ENCODE measurements at regions not wholly inside any gene's neighbourhood (a gene's known extent, or its start where the extent isn't known, plus 50 kb on each side); places are given as distances from the start of the nearest gene placed in this dataset.

DNA sequence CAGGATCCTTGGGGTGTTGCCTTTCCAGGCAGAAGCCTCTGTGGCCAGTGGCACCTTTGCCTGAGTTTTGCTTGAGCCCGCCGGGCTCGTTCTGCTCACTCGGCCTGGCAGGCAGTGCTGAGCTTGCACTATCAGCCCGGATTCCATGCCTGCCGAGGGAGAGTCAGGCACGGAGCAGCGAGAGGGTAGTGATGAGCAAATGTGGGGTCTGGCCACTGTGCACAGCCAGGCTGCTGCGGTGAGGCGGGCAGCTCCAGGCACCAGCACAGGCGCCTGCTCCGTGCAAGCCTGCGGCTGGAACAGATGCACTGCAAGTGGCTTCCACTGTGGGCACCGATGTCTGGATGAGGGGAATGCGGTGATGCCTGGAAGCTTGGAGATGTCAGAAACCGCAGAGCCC lies 619.2 kb downstream of the RAPGEF2 start:
- Histone ChIP-seq H3K4me3 (ENCODE audit: low read length) (no peak overlapping the region), H3K9me3 (replicated peaks; ENCODE audit: low read length) (no peaks in the 10 kb centered on the region), H3K36me3 (ENCODE audit: insufficient read depth, low read length) (no peaks in the 10 kb centered on the region), H3K4me2 (ENCODE audit: low read length) (no peak overlapping the region), H3K9ac (ENCODE audit: low read depth, low read length) (no peak overlapping the region), H3K27me3 (ENCODE audit: control insufficient read depth, insufficient read depth, low read length) (no peaks in the 10 kb centered on the region), H3K4me1 (ENCODE audit: control insufficient read depth, insufficient read depth, low read length) (no peaks in the 10 kb centered on the region)

DNA sequence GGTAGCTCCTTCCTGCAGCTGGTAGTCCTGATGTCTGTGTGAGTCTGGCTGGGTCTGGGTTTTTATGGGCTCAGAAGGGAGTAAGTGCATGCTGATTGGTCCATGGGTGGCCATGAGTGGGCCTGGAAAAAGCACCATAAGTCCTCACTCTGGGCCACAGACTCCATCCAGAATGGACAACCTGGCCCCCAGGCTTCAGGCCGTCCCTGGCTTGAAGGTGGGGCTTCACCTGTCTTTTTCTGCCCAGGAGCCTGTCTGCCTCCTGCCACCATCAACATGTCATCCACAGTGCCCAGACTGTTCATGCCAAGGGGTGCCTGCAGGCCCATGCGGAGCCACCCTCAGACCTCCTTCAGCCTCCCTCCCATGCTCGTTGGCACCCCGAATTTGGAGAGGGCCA lies 620.0 kb downstream of the RAPGEF2 start:
- H3K9me3 ChIP-seq (replicated peaks; ENCODE audit: low read length): no peaks in the 10 kb centered on the region
- H3K27me3 ChIP-seq (ENCODE audit: control insufficient read depth, insufficient read depth, low read length): no peaks in the 10 kb centered on the region
- no peak overlapping the region for H3K4me3 ChIP-seq (ENCODE audit: low read length)
- no peaks in the 10 kb centered on the region for H3K36me3 ChIP-seq (ENCODE audit: insufficient read depth, low read length)
- no peaks in the 10 kb centered on the region for H3K4me1 ChIP-seq (ENCODE audit: control insufficient read depth, insufficient read depth, low read length)
- H3K9ac ChIP-seq (ENCODE audit: low read depth, low read length): no peak overlapping the region
- H3K4me2 ChIP-seq (ENCODE audit: low read length): no peak overlapping the region

- no peak overlapping the region for H3K9ac ChIP-seq (ENCODE audit: low read depth, low read length)
- H3K4me2 ChIP-seq (ENCODE audit: low read length): no peak overlapping the region
- no peaks in the 10 kb centered on the region for H3K36me3 ChIP-seq (ENCODE audit: insufficient read depth, low read length)
- no peaks in the 10 kb centered on the region for H3K4me1 ChIP-seq (ENCODE audit: control insufficient read depth, insufficient read depth, low read length)
- H3K9me3 ChIP-seq (replicated peaks; ENCODE audit: low read length): no peaks in the 10 kb centered on the region
- H3K27me3 ChIP-seq (ENCODE audit: control insufficient read depth, insufficient read depth, low read length): no peaks in the 10 kb centered on the region
- no peak overlapping the region for H3K4me3 ChIP-seq (ENCODE audit: low read length)
Measured at GRCh38 chr4:159723341-159724048, 620.6 kb downstream of the RAPGEF2 start.

DNA sequence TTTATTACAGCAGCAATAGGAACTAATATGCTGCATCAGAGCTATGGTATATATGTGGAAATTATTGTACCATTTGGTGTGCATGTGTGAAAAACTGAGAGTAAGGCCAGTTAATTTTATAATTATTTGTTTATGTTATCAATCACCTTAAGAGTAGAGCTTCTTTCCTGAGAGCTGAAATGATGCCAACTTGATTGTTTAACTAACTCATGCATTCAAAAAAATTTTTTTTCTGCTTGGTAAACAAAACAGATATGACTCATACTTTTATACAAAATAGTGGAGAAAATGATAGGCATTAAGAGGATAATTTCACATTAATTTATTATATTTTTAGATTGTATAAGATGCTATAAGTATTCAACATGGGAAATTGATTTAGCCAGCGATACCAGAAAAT lies 622.7 kb downstream of the RAPGEF2 start:
- Histone ChIP-seq H3K4me2 (ENCODE audit: low read length) (no peak overlapping the region), H3K9ac (ENCODE audit: low read depth, low read length) (no peak overlapping the region), H3K4me3 (ENCODE audit: low read length) (no peak overlapping the region), H3K36me3 (ENCODE audit: insufficient read depth, low read length) (no peaks in the 10 kb centered on the region), H3K27me3 (ENCODE audit: control insufficient read depth, insufficient read depth, low read length) (no peaks in the 10 kb centered on the region), H3K4me1 (ENCODE audit: control insufficient read depth, insufficient read depth, low read length) (no peaks in the 10 kb centered on the region), H3K9me3 (replicated peaks; ENCODE audit: low read length) (no peaks in the 10 kb centered on the region)

DNA sequence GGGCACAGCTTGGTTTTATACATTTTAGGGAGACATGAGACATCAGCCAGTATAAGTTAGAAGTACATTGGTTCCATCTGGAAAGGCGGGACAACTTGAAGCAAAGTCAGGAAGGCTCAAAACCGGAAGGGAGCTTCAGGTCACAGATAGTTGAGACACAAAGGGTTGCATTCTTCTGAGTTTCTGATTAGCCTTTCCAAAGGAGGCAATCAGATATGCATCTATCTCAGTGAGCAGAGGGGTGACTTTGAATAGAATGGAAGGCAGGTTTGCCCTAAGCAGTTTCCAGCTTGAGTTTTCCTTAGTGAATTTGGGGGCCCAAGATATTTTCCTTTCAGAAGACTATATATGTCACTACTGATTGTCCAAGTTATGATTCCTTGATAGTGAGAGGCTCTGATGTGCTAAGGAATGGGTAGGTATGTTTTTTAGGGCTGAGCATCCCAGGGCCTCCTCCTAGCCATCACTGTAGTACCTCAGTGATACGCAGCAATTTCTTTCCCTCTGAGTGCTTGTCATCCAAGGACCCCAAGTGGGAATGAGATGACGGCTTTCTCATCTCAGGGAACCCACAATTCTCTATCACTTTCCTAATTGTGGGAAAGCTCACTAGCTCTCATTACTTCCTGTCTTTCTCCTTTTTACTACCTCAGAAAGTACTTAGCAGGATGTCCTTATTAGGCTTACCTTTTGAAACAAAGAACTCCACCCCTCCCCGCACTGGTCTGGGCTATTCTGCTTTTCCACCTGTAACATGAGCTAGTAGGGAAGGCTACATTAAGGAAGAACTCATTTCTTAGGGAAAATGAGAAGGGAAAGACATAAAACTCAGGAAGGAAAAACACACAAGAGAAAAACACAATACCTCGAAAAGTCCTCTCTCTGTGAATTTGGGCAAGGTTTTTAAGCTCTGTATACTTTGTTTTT lies 632.7 kb downstream of the RAPGEF2 start:
- Histone ChIP-seq H3K4me1 (ENCODE audit: control insufficient read depth, insufficient read depth, low read length) (no peaks in the 10 kb centered on the region), H3K36me3 (ENCODE audit: insufficient read depth, low read length) (no peaks in the 10 kb centered on the region), H3K9ac (ENCODE audit: low read depth, low read length) (no peak overlapping the region), H3K4me2 (ENCODE audit: low read length) (no peak overlapping the region), H3K9me3 (replicated peaks; ENCODE audit: low read length) (no peaks in the 10 kb centered on the region), H3K27me3 (ENCODE audit: control insufficient read depth, insufficient read depth, low read length) (no peaks in the 10 kb centered on the region), H3K4me3 (ENCODE audit: low read length) (no peak overlapping the region)

- H3K4me3 ChIP-seq (ENCODE audit: low read length): no peak overlapping the region
- H3K4me1 ChIP-seq (ENCODE audit: control insufficient read depth, insufficient read depth, low read length): no peaks in the 10 kb centered on the region
- no peaks in the 10 kb centered on the region for H3K27me3 ChIP-seq (ENCODE audit: control insufficient read depth, insufficient read depth, low read length)
- H3K4me2 ChIP-seq (ENCODE audit: low read length): no peak overlapping the region
- H3K9ac ChIP-seq (ENCODE audit: low read depth, low read length): no peak overlapping the region
- no peaks in the 10 kb centered on the region for H3K9me3 ChIP-seq (replicated peaks; ENCODE audit: low read length)
- no peaks in the 10 kb centered on the region for H3K36me3 ChIP-seq (ENCODE audit: insufficient read depth, low read length)
Measured at GRCh38 chr4:159736411-159736810, 633.5 kb downstream of the RAPGEF2 start.

- H3K4me3 ChIP-seq (ENCODE audit: low read length): no peak overlapping the region
- H3K4me1 ChIP-seq (ENCODE audit: control insufficient read depth, insufficient read depth, low read length): no peaks in the 10 kb centered on the region
- no peaks in the 10 kb centered on the region for H3K27me3 ChIP-seq (ENCODE audit: control insufficient read depth, insufficient read depth, low read length)
- H3K36me3 ChIP-seq (ENCODE audit: insufficient read depth, low read length): no peaks in the 10 kb centered on the region
- no peaks in the 10 kb centered on the region for H3K9me3 ChIP-seq (replicated peaks; ENCODE audit: low read length)
- no peak overlapping the region for H3K4me2 ChIP-seq (ENCODE audit: low read length)
- no peak overlapping the region for H3K9ac ChIP-seq (ENCODE audit: low read depth, low read length)
Measured at GRCh38 chr4:159743971-159744370, 641.1 kb downstream of the RAPGEF2 start.

DNA sequence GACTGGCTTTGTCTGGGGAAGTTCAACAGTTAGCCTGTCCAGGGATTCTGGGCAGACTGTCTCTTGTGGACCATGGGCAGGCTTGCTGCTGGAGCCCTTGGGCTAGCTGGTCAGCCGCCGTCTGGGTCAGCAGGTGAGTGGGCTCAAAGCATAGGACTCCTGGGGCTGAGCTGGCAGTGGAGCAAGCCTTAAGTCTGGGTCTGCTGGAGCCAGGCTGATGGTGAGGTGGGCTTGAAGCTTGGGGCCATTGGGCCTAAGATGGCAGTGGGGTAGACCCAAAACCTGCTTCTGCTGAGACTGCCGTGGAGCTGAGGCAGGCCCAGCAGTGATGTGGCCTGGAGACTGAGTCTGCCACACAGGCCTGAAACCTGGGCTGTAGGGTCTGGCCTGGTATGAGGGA lies 645.1 kb downstream of the RAPGEF2 start:
- H3K4me3 ChIP-seq (ENCODE audit: low read length): no peak overlapping the region
- H3K27me3 ChIP-seq (ENCODE audit: control insufficient read depth, insufficient read depth, low read length): no peaks in the 10 kb centered on the region
- no peak overlapping the region for H3K9ac ChIP-seq (ENCODE audit: low read depth, low read length)
- H3K4me2 ChIP-seq (ENCODE audit: low read length): no peak overlapping the region
- no peaks in the 10 kb centered on the region for H3K36me3 ChIP-seq (ENCODE audit: insufficient read depth, low read length)
- H3K4me1 ChIP-seq (ENCODE audit: control insufficient read depth, insufficient read depth, low read length): no peaks in the 10 kb centered on the region
- H3K9me3 ChIP-seq (replicated peaks; ENCODE audit: low read length): no peaks in the 10 kb centered on the region

DNA sequence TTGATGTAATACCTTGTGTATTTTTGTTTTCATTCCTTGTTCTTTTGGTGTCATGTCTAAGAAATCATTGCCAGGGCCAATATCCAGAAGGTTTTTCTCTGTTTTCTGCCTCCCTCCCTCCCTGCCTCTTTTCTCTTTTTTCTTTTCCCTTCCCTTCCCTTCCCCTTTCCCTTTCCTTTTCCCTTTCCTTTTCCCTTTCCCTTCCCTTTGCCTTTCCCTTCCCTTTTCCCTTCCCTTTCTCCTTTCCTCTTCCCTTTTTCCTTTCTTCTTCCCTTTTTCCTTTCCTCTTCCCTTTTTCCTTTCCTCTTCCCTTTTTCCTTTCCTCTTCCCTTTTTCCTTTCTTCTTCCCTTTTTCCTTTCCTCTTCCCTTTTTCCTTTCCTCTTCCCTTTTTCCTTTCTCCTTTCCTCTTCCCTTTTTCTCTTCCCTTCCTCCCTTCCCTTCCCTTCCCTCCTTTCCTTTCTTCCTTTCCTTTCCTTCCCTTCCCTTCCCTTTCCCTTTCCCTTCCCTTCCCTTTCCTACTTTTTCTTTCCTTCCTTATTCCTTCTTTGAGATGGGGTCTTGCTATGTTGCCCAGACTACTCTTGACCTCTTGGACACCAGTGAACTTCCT lies 646.1 kb downstream of the RAPGEF2 start:
- no peak overlapping the region for H3K9ac ChIP-seq (ENCODE audit: low read depth, low read length)
- H3K36me3 ChIP-seq (ENCODE audit: insufficient read depth, low read length): no peaks in the 10 kb centered on the region
- no peaks in the 10 kb centered on the region for H3K4me1 ChIP-seq (ENCODE audit: control insufficient read depth, insufficient read depth, low read length)
- no peak overlapping the region for H3K4me2 ChIP-seq (ENCODE audit: low read length)
- H3K9me3 ChIP-seq (replicated peaks; ENCODE audit: low read length): no peaks in the 10 kb centered on the region
- no peaks in the 10 kb centered on the region for H3K27me3 ChIP-seq (ENCODE audit: control insufficient read depth, insufficient read depth, low read length)
- no peak overlapping the region for H3K4me3 ChIP-seq (ENCODE audit: low read length)

- H3K4me3 ChIP-seq (ENCODE audit: low read length): no peak overlapping the region
- no peaks in the 10 kb centered on the region for H3K4me1 ChIP-seq (ENCODE audit: control insufficient read depth, insufficient read depth, low read length)
- H3K9ac ChIP-seq (ENCODE audit: low read depth, low read length): no peak overlapping the region
- no peak overlapping the region for H3K4me2 ChIP-seq (ENCODE audit: low read length)
- no peaks in the 10 kb centered on the region for H3K36me3 ChIP-seq (ENCODE audit: insufficient read depth, low read length)
- H3K9me3 ChIP-seq (replicated peaks; ENCODE audit: low read length): no peaks in the 10 kb centered on the region
- H3K27me3 ChIP-seq (ENCODE audit: control insufficient read depth, insufficient read depth, low read length): no peaks in the 10 kb centered on the region
Measured at GRCh38 chr4:159757499-159757898, 654.6 kb downstream of the RAPGEF2 start.

DNA sequence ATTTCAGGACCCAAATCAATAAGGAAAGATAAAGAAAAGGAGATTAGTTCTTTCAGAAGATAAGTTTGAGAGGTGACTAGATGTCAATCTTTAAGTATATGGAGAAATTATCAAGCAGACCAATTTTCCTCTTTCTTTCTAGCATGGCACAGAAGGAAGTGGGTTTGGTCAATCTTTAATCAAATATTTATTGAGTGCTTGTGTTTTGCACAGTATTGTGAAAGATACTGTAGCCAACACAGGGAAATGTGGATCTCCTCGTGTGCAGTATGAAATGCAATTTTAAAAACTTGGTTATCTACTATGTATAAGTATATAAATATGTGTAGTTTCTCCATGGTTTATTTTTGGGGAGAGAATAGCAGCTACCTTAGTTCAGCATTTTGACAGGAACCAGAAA lies 655.2 kb downstream of the RAPGEF2 start:
- no peaks in the 10 kb centered on the region for H3K36me3 ChIP-seq (ENCODE audit: insufficient read depth, low read length)
- no peak overlapping the region for H3K9ac ChIP-seq (ENCODE audit: low read depth, low read length)
- H3K4me3 ChIP-seq (ENCODE audit: low read length): no peak overlapping the region
- no peaks in the 10 kb centered on the region for H3K27me3 ChIP-seq (ENCODE audit: control insufficient read depth, insufficient read depth, low read length)
- no peaks in the 10 kb centered on the region for H3K4me1 ChIP-seq (ENCODE audit: control insufficient read depth, insufficient read depth, low read length)
- no peak overlapping the region for H3K4me2 ChIP-seq (ENCODE audit: low read length)
- H3K9me3 ChIP-seq (replicated peaks; ENCODE audit: low read length): no peaks in the 10 kb centered on the region

Data from skeletal muscle satellite cell (primary cell).